H1 (cell line): ENCODE measurements at regions not wholly inside any gene's neighbourhood (a gene's known extent, or its start where the extent isn't known, plus 50 kb on each side); places are given as distances from the start of the nearest gene placed in this dataset.

Source experiments
- CTCF ChIA-PET: fragments of 300-600 bp; sonication (Branson Sonifier 250); formaldehyde crosslinking; loops from one replicate; lab custom pipeline; 2021; ENCODE audit not compliant: partially characterized antibody; lab: Charles Lee
- POLR2A ChIA-PET: fragments of 300-600 bp; sonication (Branson Sonifier 250); formaldehyde crosslinking; loops from one replicate; lab custom pipeline; 2021; ENCODE audit warnings: inconsistent platforms; ENCODE audit not compliant: partially characterized antibody; lab: Charles Lee
- DNase-seq, 2 experiments: peaks; one replicate each; pipeline versions ENCODE4 v3.0.0 to v3.0.0-alpha.2; 2010 to 2022; ENCODE audit warnings: low spot score in 2 of 2, low read depth in 1 of 2, mixed read lengths in 1 of 2
- FAIRE-seq: peaks from 2 replicates; lab custom pipeline; 2011; peaks lifted over from hg19 to GRCh38; lab: Jason Lieb, UNC
- H2AFZ ChIP-seq: 2 replicates; pipeline ENCODE4 v1.8.1; 2012; ENCODE audit warnings: low read length, inconsistent platforms
- H2AK5ac ChIP-seq: 2 replicates; pipeline ENCODE4 v1.6.1; 2013; ENCODE audit warnings: low read depth, low read length
- H2BK120ac ChIP-seq: replicated peaks from 2 replicates; pipeline ENCODE3; 2013; ENCODE audit warnings: low read depth, low read length, inconsistent platforms
- H2BK12ac ChIP-seq: 2 replicates; pipeline ENCODE4 v1.6.1; 2013; ENCODE audit warnings: low read depth, low read length
- H2BK15ac ChIP-seq: 2 replicates; pipeline ENCODE4 v1.6.1; 2013; ENCODE audit warnings: low read length
- H2BK20ac ChIP-seq: 2 replicates; pipeline ENCODE4 v1.6.1; 2013; ENCODE audit warnings: low read length
- H2BK5ac ChIP-seq: 2 replicates; pipeline ENCODE4 v1.6.1; 2013; ENCODE audit warnings: low read depth, low read length
- H3K14ac ChIP-seq: 2 replicates; pipeline ENCODE4 v1.6.1; 2013; ENCODE audit warnings: inconsistent platforms; ENCODE audit not compliant: insufficient read length
- H3K18ac ChIP-seq: 2 replicates; pipeline ENCODE4 v1.6.1; 2013; ENCODE audit warnings: low read length; ENCODE audit errors: extremely low read depth
- H3K23ac ChIP-seq: 2 replicates; pipeline ENCODE4 v1.6.1; 2013; ENCODE audit warnings: inconsistent platforms; ENCODE audit not compliant: insufficient read length
- H3K23me2 ChIP-seq: 2 replicates; pipeline ENCODE4 v1.6.1; 2013; ENCODE audit warnings: low read depth, low read length
- H3K27ac ChIP-seq: 2 replicates; pipeline ENCODE4 v1.6.1; 2011; ENCODE audit warnings: low read depth, low read length, inconsistent platforms
- H3K27me3 ChIP-seq, 4 experiments: replicated peaks in 1 of 4; 1 replicate in 1 of 4; 2 replicates in 3 of 4; pipeline versions ENCODE4 v1.6.1 to v1.8.1; 2011 to 2013; ENCODE audit warnings: low read length in 3 of 4, mild to moderate bottlenecking in 3 of 4, inconsistent platforms in 2 of 4, mixed read lengths in 2 of 4, moderate library complexity in 1 of 4; ENCODE audit not compliant: control insufficient read depth in 3 of 4, insufficient read depth in 3 of 4; ENCODE audit errors: extremely low read depth in 1 of 4
- H3K36me3 ChIP-seq, 4 experiments: 2 replicates each; pipeline versions ENCODE4 v1.6.1 to v1.8.1; 2011 to 2013; ENCODE audit warnings: mild to moderate bottlenecking in 4 of 4, low read length in 3 of 4, moderate library complexity in 2 of 4, control low read depth in 1 of 4, inconsistent platforms in 1 of 4; ENCODE audit not compliant: insufficient read depth in 4 of 4, control insufficient read depth in 2 of 4
- H3K4ac ChIP-seq: replicated peaks from 2 replicates; pipeline ENCODE3; 2013; ENCODE audit warnings: low read length, low read depth, mixed read lengths, inconsistent platforms; ENCODE audit not compliant: insufficient read length
- H3K4me1 ChIP-seq, 4 experiments: replicated peaks in 1 of 4; 1 replicate in 1 of 4; 2 replicates in 3 of 4; pipeline versions ENCODE4 v1.6.1 to v1.8.1; 2011 to 2013; ENCODE audit warnings: low read length in 3 of 4, inconsistent platforms in 2 of 4, mixed read lengths in 1 of 4; ENCODE audit not compliant: insufficient read depth in 4 of 4, control insufficient read depth in 3 of 4
- H3K4me2 ChIP-seq, 2 experiments: 2 replicates each; pipeline versions ENCODE4 v1.6.1 to v1.8.1; 2011 to 2013; ENCODE audit warnings: low read depth in 2 of 2, low read length in 2 of 2, control low read depth in 1 of 2, inconsistent platforms in 1 of 2, mild to moderate bottlenecking in 1 of 2; ENCODE audit not compliant: insufficient read depth in 1 of 2
- H3K4me3 ChIP-seq, 4 experiments: fragments of 200-600, 300-600 bp in 1 of 4; sonication (generic), shearing (Covaris generic), sonication (Bioruptor Twin) in 1 of 4; 2 replicates each; pipeline versions ENCODE4 v1.5.1 to v1.8.1; 2011 to 2016; ENCODE audit warnings: low read length in 4 of 4, low read depth in 3 of 4, control low read depth in 2 of 4, inconsistent platforms in 2 of 4, mild to moderate bottlenecking in 2 of 4, mixed read lengths in 1 of 4, moderate library complexity in 1 of 4; ENCODE audit not compliant: insufficient read depth in 2 of 4; ENCODE audit errors: extremely low read depth in 1 of 4
- H3K56ac ChIP-seq: replicated peaks from 2 replicates; pipeline ENCODE3; 2013; ENCODE audit warnings: low read depth, mild to moderate bottlenecking, mixed read lengths, low read length, inconsistent platforms; ENCODE audit not compliant: insufficient read length
- H3K79me1 ChIP-seq: 2 replicates; pipeline ENCODE4 v1.6.1; 2013; ENCODE audit warnings: low read depth, low read length, control low read depth
- H3K79me2 ChIP-seq, 2 experiments: 2 replicates each; pipeline versions ENCODE4 v1.6.1 to v1.8.1; 2012 to 2013; ENCODE audit warnings: low read length in 2 of 2, mild to moderate bottlenecking in 2 of 2, inconsistent platforms in 1 of 2; ENCODE audit not compliant: insufficient read depth in 2 of 2, control insufficient read depth in 1 of 2
- H3K9ac ChIP-seq, 4 experiments: replicated peaks in 1 of 4; 1 replicate in 1 of 4; 2 replicates in 3 of 4; pipeline versions ENCODE4 v1.6.1 to v1.8.1; 2011 to 2013; ENCODE audit warnings: low read depth in 3 of 4, low read length in 3 of 4, control low read depth in 2 of 4, mild to moderate bottlenecking in 2 of 4, moderate library complexity in 2 of 4, inconsistent platforms in 1 of 4; ENCODE audit errors: extremely low read depth in 1 of 4
- H3K9me3 ChIP-seq, 2 experiments: 2 replicates each; pipeline versions ENCODE4 v1.6.1 to v1.8.1; 2012 to 2013; ENCODE audit warnings: mild to moderate bottlenecking in 2 of 2, moderate library complexity in 2 of 2, control low read depth in 1 of 2, inconsistent platforms in 1 of 2, low read depth in 1 of 2, low read length in 1 of 2, mixed read lengths in 1 of 2; ENCODE audit not compliant: insufficient read depth in 2 of 2
- H4K20me1 ChIP-seq, 2 experiments: replicated peaks in 1 of 2; 2 replicates each; pipeline versions ENCODE3 to v1.8.1; 2011 to 2013; ENCODE audit warnings: inconsistent platforms in 2 of 2, low read length in 2 of 2, mild to moderate bottlenecking in 1 of 2; ENCODE audit not compliant: insufficient read depth in 2 of 2, control insufficient read depth in 1 of 2
- H4K5ac ChIP-seq: 2 replicates; pipeline ENCODE4 v1.6.1; 2013; ENCODE audit warnings: low read length, low read depth, mixed read lengths, inconsistent platforms; ENCODE audit not compliant: insufficient read length
- H4K8ac ChIP-seq: 2 replicates; pipeline ENCODE4 v1.8.0; 2013; ENCODE audit warnings: mild to moderate bottlenecking, moderate library complexity, low read length, inconsistent platforms; ENCODE audit not compliant: insufficient read depth; ENCODE audit errors: extremely low read depth
- H4K91ac ChIP-seq: replicated peaks from 2 replicates; pipeline ENCODE3; 2013; ENCODE audit warnings: low read length, mixed read lengths, inconsistent platforms; ENCODE audit not compliant: insufficient read length
- KDM1A ChIP-seq: fragments of 200-600, 300-600 bp; sonication (generic); IDR thresholded peaks from 2 replicates; pipeline ENCODE4 v1.7.1; 2016; ENCODE audit warnings: mild to moderate bottlenecking, low read length, borderline replicate concordance
- RFX5 ChIP-seq: IDR thresholded peaks from 2 replicates; pipeline ENCODE4 v1.6.1; 2011; ENCODE audit warnings: low read depth, low read length, improper control_type of control experiment, borderline replicate concordance
- WGBS, 2 experiments: shearing (Covaris generic) in 1 of 2; methylation state at CpG; one replicate each; pipeline versions ENCODE4 v1.1.6 to v1.1.7; 2013 to 2015; ENCODE audit warnings: low lambda C conversion rate in 2 of 2, mixed read lengths in 2 of 2, inconsistent platforms in 1 of 2, low coverage in 1 of 2, missing lambda C conversion rate in 1 of 2; ENCODE audit not compliant: insufficient replicate concordance in 2 of 2, insufficient coverage in 1 of 2, insufficient read length in 1 of 2; ENCODE audit errors: extremely low coverage in 1 of 2, missing lambda C conversion rate in 1 of 2; 5-methylcytosine and 5-hydroxymethylcytosine counted together

DNA sequence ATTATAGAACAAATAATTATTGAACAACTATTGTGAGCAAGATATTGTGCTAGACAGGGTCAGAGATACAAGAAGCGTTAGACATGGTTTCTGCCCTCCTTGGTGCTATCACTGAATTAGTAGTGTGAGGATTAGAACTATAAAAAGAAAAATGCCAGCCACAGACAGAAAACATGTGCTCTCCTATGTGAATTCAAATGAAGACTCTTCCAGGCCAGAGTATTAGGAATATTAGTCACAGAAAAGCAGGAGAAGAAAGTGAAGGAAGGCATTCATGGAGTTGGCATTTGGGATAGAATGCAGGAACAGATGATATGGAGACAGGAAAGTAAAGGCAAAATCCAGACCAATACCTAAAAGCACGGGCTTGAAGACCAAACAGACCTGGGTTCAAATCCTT, 179.6 kb upstream of the TENM3 start:
- Histone ChIP-seq H3K36me3 (peaks cover 0 to 7% (median 0%) of the 10 kb centered on the region in 4 experiments; a peak in 1 of 8 replicates), H4K5ac (no peak overlapping the region), H3K27ac (no peak overlapping the region), H3K4me1 (peaks cover 0 to 5% (median 3%) of the 10 kb centered on the region in 4 experiments; a peak in 3 of 7 replicates), H4K91ac (no peak overlapping the region), H2BK12ac (no peak overlapping the region), H3K9me3 (peaks cover 8 to 10% of the 10 kb centered on the region in 2 experiments), H2BK120ac (no peak overlapping the region), H2BK20ac (peak overlapping the region; percentile 6; the same call in 1 of the 2 replicates), H2AFZ (no peak overlapping the region), H3K23me2 (no peaks in the 10 kb centered on the region; the same call in 1 of the 2 replicates), H3K27me3 (no peaks in the 10 kb centered on the region), H3K18ac (no peak overlapping the region), H3K4me3 (no peak overlapping the region), H3K4ac (no peak overlapping the region), H2AK5ac (no peak overlapping the region), H4K8ac (no peak overlapping the region), H3K23ac (no peak overlapping the region), H3K56ac (no peak overlapping the region), H3K9ac (no peak overlapping the region), H3K4me2 (no peak overlapping the region), H2BK5ac (no peak overlapping the region), H3K79me2 (no peaks in the 10 kb centered on the region), H4K20me1 (no peaks in the 10 kb centered on the region), H3K79me1 (no peaks in the 10 kb centered on the region), H2BK15ac (no peak overlapping the region), H3K14ac (no peak overlapping the region)
- 96% methylated on average over 2 of the region's 2 CpGs; no CpG with 5 or more reads in 1 of the 2 experiments for WGBS, 2 experiments
- DNase-seq (no peak), FAIRE-seq (no peak)
- POLR2A ChIA-PET, result no interaction called here
- CTCF ChIA-PET, result no interaction called here
- TF ChIP-seq RFX5 (no peak), KDM1A (no peak)
